Activated CD4-positive, alpha-beta memory T cell treated with anti-CD3 and anti-CD28 coated beads, Interleukin-2, amount 10 ng/mL, durations not matched to agents 7 days and 5 days (primary cell): ENCODE measurements at regions not wholly inside any gene's neighbourhood (a gene's known extent, or its start where the extent isn't known, plus 50 kb on each side); places are given as distances from the start of the nearest gene placed in this dataset.

ENCODE experiments used
- CTCF ChIA-PET: fragments of 350-600 bp; sonication (Branson Sonifier 250); formaldehyde crosslinking; loops from one replicate; lab custom pipeline; 2021; ENCODE audit warnings: antibody characterized with exemption, inconsistent platforms; lab: Charles Lee
- POLR2A ChIA-PET: fragments of 350-600 bp; sonication (Branson Sonifier 250); formaldehyde crosslinking; loops from one replicate; lab custom pipeline; 2021; ENCODE audit warnings: antibody characterized with exemption; lab: Charles Lee
- DNase-seq: peaks from one replicate; pipeline ENCODE4 v3.0.0-alpha.2; 2020
- H3K27ac Mint-ChIP-seq: one replicate; pipeline ENCODE4 v1.8.0; 2021; ENCODE audit warnings: mild to moderate bottlenecking, mixed read lengths
- H3K27me3 Mint-ChIP-seq: one replicate; pipeline ENCODE4 v1.8.0; 2021; ENCODE audit warnings: mixed read lengths
- H3K36me3 Mint-ChIP-seq: one replicate; pipeline ENCODE4 v1.8.0; 2021; ENCODE audit warnings: low read depth, mixed read lengths
- H3K4me1 Mint-ChIP-seq: one replicate; pipeline ENCODE4 v1.8.0; 2021; ENCODE audit warnings: mixed read lengths
- H3K4me3 Mint-ChIP-seq: one replicate; pipeline ENCODE4 v1.8.0; 2021; ENCODE audit warnings: mild to moderate bottlenecking, mixed read lengths
- H3K9me3 Mint-ChIP-seq: one replicate; pipeline ENCODE4 v1.8.0; 2021; ENCODE audit warnings: mixed read lengths

DNA sequence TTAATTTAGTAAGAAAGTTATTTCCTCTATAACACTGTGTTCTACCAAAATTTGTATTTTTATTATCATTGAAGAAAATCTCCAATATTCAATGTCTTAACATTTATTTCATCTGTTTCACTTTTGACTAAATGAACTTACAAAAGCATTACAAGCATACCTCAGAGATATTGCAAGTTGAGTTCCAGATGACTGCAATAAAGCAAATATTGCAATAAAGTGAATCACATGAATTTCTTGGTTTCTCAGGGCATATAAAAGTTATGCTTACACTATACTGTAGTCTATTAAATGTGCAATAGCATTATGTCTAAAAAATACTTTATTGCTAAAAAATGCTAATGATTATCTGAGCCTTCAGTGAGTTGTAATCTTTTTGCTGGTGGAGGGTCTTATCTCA lies 78.3 kb downstream of the TTC32 start:
- Mint-ChIP-seq H3K4me1 (no peaks in the 10 kb centered on the region), H3K4me3 (no peak overlapping the region), H3K9me3 (no peaks in the 10 kb centered on the region), H3K27ac (no peak overlapping the region), H3K27me3 (peaks cover 26% of the 10 kb centered on the region), H3K36me3 (no peaks in the 10 kb centered on the region)
- DNase-seq, result no peak
- CTCF ChIA-PET, result no interaction called here
- POLR2A ChIA-PET, result no interaction called here

GRCh38 chr2:19819097-19820065 lies 82.4 kb downstream of the TTC32 start:
- ChIA-PET CTCF (no interaction called here), POLR2A (no interaction called here)
- Mint-ChIP-seq H3K27ac (no peak overlapping the region), H3K9me3 (no peaks in the 10 kb centered on the region), H3K27me3 (peaks cover 21% of the 10 kb centered on the region), H3K4me3 (no peak overlapping the region), H3K36me3 (no peaks in the 10 kb centered on the region), H3K4me1 (no peaks in the 10 kb centered on the region)
- DNase-seq, result no peak

- no peak overlapping the region for H3K27ac Mint-ChIP-seq
- no peak for DNase-seq
- H3K4me3 Mint-ChIP-seq, result no peak overlapping the region
- peaks cover 17% of the 10 kb centered on the region for H3K27me3 Mint-ChIP-seq
- no peaks in the 10 kb centered on the region for H3K9me3 Mint-ChIP-seq
- no peaks in the 10 kb centered on the region for H3K36me3 Mint-ChIP-seq
- ChIA-PET POLR2A (no interaction called here), CTCF (no interaction called here)
- H3K4me1 Mint-ChIP-seq, result no peaks in the 10 kb centered on the region
Measured at GRCh38 chr2:19818543-19818942, 83.2 kb downstream of the TTC32 start.

DNA sequence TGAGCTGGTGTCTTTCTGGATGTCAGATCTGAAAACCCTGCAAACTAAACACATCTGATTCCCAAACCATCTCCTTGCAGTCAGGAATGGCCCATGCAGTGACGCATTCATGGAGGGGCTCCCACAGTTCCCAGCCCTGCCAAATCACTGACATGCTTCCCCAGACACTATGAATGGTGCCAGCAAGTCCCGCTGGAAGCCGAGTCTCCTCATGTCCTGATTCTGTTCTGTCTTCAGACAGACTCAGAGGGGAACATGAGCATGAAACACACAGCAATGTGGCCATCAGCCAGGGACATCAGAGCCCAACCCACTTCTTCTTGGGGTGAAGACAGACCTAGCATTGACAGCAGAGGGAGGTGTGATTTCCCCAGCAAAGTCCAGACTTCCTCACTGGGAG lies 83.7 kb downstream of the TTC32 start:
- ChIA-PET CTCF (no interaction called here), POLR2A (no interaction called here)
- H3K36me3 Mint-ChIP-seq, result no peaks in the 10 kb centered on the region
- peaks cover 17% of the 10 kb centered on the region for H3K27me3 Mint-ChIP-seq
- no peak overlapping the region for H3K27ac Mint-ChIP-seq
- no peak for DNase-seq
- no peaks in the 10 kb centered on the region for H3K4me1 Mint-ChIP-seq
- no peak overlapping the region for H3K4me3 Mint-ChIP-seq
- H3K9me3 Mint-ChIP-seq, result no peaks in the 10 kb centered on the region

- no peak overlapping the region for H3K27ac Mint-ChIP-seq
- CTCF ChIA-PET, result no interaction called here
- no peaks in the 10 kb centered on the region for H3K36me3 Mint-ChIP-seq
- H3K9me3 Mint-ChIP-seq, result no peaks in the 10 kb centered on the region
- H3K4me1 Mint-ChIP-seq, result no peaks in the 10 kb centered on the region
- peaks cover 8% of the 10 kb centered on the region for H3K27me3 Mint-ChIP-seq
- no peak for DNase-seq
- POLR2A ChIA-PET, result no interaction called here
- H3K4me3 Mint-ChIP-seq, result no peak overlapping the region
Measured at GRCh38 chr2:19815746-19816145, 86.0 kb downstream of the TTC32 start.

DNA sequence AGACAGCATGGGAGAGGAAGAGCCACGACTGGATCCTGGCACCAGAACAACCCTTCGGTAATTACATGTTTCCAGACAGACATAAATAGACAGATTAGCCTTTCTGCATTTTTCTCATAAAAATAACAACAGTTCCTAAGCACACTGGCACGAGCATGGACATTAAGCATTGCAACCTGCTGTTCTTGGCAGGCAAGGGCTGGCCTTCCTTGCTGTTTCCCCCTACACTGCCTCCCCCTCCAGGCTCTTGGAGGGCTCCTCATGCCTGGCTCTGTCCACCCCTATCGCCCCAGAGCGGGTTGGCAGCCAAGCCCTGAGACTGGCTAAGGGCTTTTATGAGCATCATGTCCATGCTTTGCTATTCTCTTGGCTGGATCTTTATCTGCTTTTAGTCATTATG lies 89.6 kb downstream of the TTC32 start:
- Mint-ChIP-seq H3K27me3 (peaks cover 8% of the 10 kb centered on the region), H3K4me3 (no peak overlapping the region), H3K36me3 (no peaks in the 10 kb centered on the region), H3K9me3 (no peaks in the 10 kb centered on the region), H3K27ac (no peak overlapping the region), H3K4me1 (no peaks in the 10 kb centered on the region)
- ChIA-PET POLR2A (no interaction called here), CTCF (no interaction called here)
- no peak for DNase-seq

DNA sequence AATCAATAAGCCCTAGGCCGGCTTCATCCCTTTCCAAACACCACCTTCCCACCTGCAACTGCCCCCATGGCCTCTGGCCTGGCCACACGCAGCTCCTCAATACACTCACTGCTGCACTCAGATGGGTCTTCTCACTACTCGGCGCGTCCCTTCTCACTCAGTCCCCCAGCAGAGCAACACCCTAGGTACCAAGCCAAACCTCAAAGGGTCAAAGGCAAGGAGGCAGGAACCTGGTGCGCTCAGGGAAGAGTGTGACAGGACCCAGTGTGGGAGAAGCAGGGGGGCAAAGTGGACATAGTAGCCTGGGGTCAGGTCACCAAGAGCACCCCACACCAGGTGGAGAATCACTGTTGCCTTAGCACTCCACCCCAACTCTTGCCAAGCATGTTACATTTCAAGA lies 90.6 kb downstream of the TTC32 start:
- POLR2A ChIA-PET, result no interaction called here
- DNase-seq, result no peak
- Mint-ChIP-seq H3K4me1 (no peaks in the 10 kb centered on the region), H3K27me3 (peaks cover 8% of the 10 kb centered on the region), H3K27ac (no peak overlapping the region), H3K36me3 (no peaks in the 10 kb centered on the region), H3K4me3 (no peak overlapping the region), H3K9me3 (no peaks in the 10 kb centered on the region)
- CTCF ChIA-PET, result no interaction called here

DNA sequence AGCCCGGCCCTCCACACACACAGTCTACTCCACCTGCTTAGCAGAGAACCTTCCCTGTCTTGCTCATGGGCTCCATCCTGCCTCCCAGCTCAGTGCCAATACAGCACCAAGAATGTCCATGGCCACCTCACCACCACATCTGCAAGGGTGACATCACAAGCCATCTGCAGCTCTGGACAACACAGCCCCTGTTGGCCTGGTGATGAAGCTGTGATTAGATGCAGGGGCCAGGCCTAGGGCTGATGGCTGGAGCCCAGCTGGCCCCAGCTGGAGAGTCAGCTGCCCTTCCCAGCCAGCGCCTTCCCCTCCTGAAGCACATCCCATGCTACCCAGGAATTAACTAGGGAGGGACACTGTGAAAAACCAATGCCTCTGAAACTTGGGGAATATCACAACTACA lies 91.1 kb downstream of the TTC32 start:
- CTCF ChIA-PET, result no interaction called here
- Mint-ChIP-seq H3K9me3 (no peaks in the 10 kb centered on the region), H3K36me3 (no peaks in the 10 kb centered on the region), H3K4me1 (no peaks in the 10 kb centered on the region), H3K4me3 (no peak overlapping the region), H3K27me3 (peaks cover 6% of the 10 kb centered on the region), H3K27ac (no peak overlapping the region)
- POLR2A ChIA-PET, result no interaction called here
- no peak for DNase-seq

DNA sequence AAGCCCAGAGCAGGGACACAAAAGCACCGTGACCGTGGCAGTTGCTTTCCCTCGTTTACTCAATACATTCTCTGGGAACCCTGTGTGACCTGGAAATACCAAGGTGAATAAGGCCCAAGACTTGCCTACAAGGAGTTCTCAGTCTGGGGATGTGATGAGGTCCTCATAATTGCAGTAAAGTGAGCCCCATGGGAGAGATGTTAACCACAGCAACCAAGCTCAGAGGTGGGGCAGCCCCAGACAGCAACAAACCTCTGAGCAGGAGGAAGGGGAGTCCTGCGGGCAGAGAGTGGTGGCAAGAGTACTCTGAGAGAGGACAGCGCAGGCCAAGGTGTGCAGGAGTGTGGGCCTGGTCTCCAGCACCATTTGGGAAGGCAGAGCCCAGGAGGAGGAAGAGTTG lies 91.6 kb downstream of the TTC32 start:
- H3K36me3 Mint-ChIP-seq, result no peaks in the 10 kb centered on the region
- H3K27ac Mint-ChIP-seq, result no peak overlapping the region
- CTCF ChIA-PET, result no interaction called here
- H3K4me3 Mint-ChIP-seq, result no peak overlapping the region
- H3K4me1 Mint-ChIP-seq, result no peaks in the 10 kb centered on the region
- POLR2A ChIA-PET, result no interaction called here
- H3K9me3 Mint-ChIP-seq, result no peaks in the 10 kb centered on the region
- H3K27me3 Mint-ChIP-seq, result peaks cover 4% of the 10 kb centered on the region
- no peak for DNase-seq

DNA sequence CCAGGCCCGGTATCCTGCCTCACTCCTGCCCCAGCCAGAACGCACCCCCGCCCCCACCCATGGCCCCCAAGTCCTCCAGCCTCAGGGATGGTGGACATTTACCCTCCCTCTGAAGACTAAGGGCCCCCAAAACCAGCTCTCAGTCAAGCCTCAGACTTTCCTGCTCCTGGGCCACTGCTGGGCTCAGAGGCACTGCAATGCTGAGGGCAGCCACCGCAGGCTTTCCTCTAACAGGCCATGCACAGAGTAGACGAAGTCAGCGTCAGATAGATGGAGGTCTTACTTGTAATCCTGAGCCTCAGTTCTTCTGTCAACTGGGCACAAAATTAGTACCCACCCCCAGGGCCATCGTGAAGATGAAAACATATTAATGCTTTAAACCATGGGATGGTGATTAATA lies 92.6 kb downstream of the TTC32 start:
- DNase-seq, result no peak
- CTCF ChIA-PET, result no interaction called here
- H3K36me3 Mint-ChIP-seq, result no peaks in the 10 kb centered on the region

GRCh38 chr2:19807866-19808265 lies 93.9 kb downstream of the TTC32 start:
- ChIA-PET POLR2A (no interaction called here), CTCF (no interaction called here)
- H3K36me3 Mint-ChIP-seq, result no peaks in the 10 kb centered on the region
- H3K4me1 Mint-ChIP-seq, result no peaks in the 10 kb centered on the region
- no peak for DNase-seq
- H3K27ac Mint-ChIP-seq, result no peak overlapping the region
- no peaks in the 10 kb centered on the region for H3K9me3 Mint-ChIP-seq
- no peak overlapping the region for H3K4me3 Mint-ChIP-seq
- H3K27me3 Mint-ChIP-seq, result peaks cover 2% of the 10 kb centered on the region

More for the DNA sequence above, 92.6 kb downstream of the TTC32 start:
- Mint-ChIP-seq H3K9me3 (no peaks in the 10 kb centered on the region), H3K27me3 (no peaks in the 10 kb centered on the region), H3K4me1 (no peaks in the 10 kb centered on the region), H3K27ac (no peak overlapping the region), H3K4me3 (no peak overlapping the region)
- POLR2A ChIA-PET, result no interaction called here

DNA sequence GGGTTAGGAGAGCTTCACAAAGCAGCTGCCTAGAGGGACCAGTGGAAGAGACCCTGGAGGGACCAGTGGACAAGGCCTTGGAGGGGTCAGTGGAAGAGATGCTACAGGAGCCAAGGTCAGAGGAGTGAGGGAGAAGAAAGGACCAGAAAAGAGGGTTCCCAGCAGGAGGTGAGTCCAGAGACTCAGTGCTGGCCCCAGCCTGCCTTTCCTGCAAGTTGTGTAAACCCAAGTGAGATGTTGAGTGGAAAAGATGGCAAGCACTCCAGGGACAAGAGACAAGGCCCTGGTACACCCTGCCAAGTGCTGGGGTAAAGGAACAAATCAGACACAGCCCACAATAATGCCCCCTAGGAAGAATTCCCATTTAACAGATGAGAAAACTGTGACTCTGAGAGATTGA lies 94.4 kb downstream of the TTC32 start:
- POLR2A ChIA-PET, result no interaction called here
- Mint-ChIP-seq H3K9me3 (no peaks in the 10 kb centered on the region), H3K36me3 (no peaks in the 10 kb centered on the region), H3K27me3 (peaks cover 2% of the 10 kb centered on the region), H3K4me3 (no peak overlapping the region), H3K27ac (no peak overlapping the region), H3K4me1 (no peaks in the 10 kb centered on the region)
- CTCF ChIA-PET, result no interaction called here
- DNase-seq, result no peak

DNA sequence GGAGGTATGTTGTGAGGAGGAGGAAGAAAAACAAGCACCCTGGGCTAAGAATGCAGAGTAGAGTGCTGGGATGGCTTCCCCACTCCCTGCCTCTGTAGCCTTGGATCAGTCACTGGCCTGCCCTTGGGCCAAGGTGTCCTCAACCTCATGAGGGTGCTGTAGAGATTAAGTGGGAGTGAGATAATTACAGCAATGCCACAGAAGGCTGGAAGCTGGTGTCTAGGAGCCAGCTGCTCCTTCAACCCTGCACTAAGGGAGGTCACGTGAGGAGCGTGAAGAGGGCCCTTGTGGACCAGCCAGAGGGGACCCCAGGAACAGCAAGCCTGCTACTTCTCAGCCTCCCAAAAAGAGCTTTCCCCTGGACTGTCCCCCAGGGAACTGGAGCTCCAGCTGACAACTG lies 95.2 kb downstream of the TTC32 start:
- ChIA-PET POLR2A (no interaction called here), CTCF (interaction anchor here (0.5 kb wide), 1 partner anchor 860 kb away, joined by 6 read pairs; no protein-coding TSS in a partner anchor)
- no peak for DNase-seq
- Mint-ChIP-seq H3K27ac (no peak overlapping the region), H3K9me3 (no peaks in the 10 kb centered on the region), H3K4me1 (no peaks in the 10 kb centered on the region), H3K27me3 (peaks cover 2% of the 10 kb centered on the region), H3K36me3 (no peaks in the 10 kb centered on the region), H3K4me3 (no peak overlapping the region)

- Mint-ChIP-seq H3K36me3 (no peaks in the 10 kb centered on the region), H3K9me3 (no peaks in the 10 kb centered on the region), H3K27ac (no peak overlapping the region), H3K27me3 (peaks cover 2% of the 10 kb centered on the region), H3K4me3 (no peak overlapping the region), H3K4me1 (no peaks in the 10 kb centered on the region)
- ChIA-PET POLR2A (no interaction called here), CTCF (interaction anchor here (0.5 kb wide), 1 partner anchor 860 kb away, joined by 6 read pairs; no protein-coding TSS in a partner anchor)
- DNase-seq, result no peak
Measured at GRCh38 chr2:19806131-19806530, 95.7 kb downstream of the TTC32 start.
